Calu3 (cell line): ENCODE measurements at regions not wholly inside any gene's neighbourhood (a gene's known extent, or its start where the extent isn't known, plus 50 kb on each side); places are given as distances from the start of the nearest gene placed in this dataset.

Source experiments
- BruUV-seq: library from RNA; stranded (reverse); fragments of 400-500 nt; replicated peaks from 2 replicates; lab custom pipeline; 2021; lab: Mats Ljungman, UMichigan
- CTCF ChIA-PET: fragments of 300-600 bp; sonication (Branson Sonifier 250); formaldehyde crosslinking; loops from one replicate; lab custom pipeline; 2022; ENCODE audit warnings: antibody characterized with exemption; lab: Charles Lee
- DNase-seq: peaks from one replicate; pipeline ENCODE4 v3.0.0; 2022
- H3K27ac Mint-ChIP-seq: one replicate; pipeline ENCODE4 v1.8.0; 2022; ENCODE audit warnings: mixed read lengths; ENCODE audit not compliant: unreplicated experiment
- H3K27me3 Mint-ChIP-seq: one replicate; pipeline ENCODE4 v1.8.0; 2022; ENCODE audit warnings: mixed read lengths; ENCODE audit not compliant: unreplicated experiment
- H3K36me3 Mint-ChIP-seq: one replicate; pipeline ENCODE4 v1.8.0; 2022; ENCODE audit warnings: mild to moderate bottlenecking, moderate library complexity, mixed read lengths; ENCODE audit not compliant: insufficient read depth, unreplicated experiment
- H3K4me1 Mint-ChIP-seq: one replicate; pipeline ENCODE4 v1.8.0; 2022; ENCODE audit warnings: mild to moderate bottlenecking, low read depth, mixed read lengths; ENCODE audit not compliant: unreplicated experiment
- H3K4me3 Mint-ChIP-seq: one replicate; pipeline ENCODE4 v1.8.0; 2022; ENCODE audit warnings: mild to moderate bottlenecking, low read depth, moderate library complexity, mixed read lengths; ENCODE audit not compliant: unreplicated experiment
- H3K9me3 Mint-ChIP-seq: one replicate; pipeline ENCODE4 v1.8.0; 2022; ENCODE audit warnings: low read depth, mixed read lengths; ENCODE audit not compliant: unreplicated experiment
- CTCF ChIP-seq: fragments of 200-600 bp; IDR thresholded peaks from one replicate; pipeline ENCODE4 v1.8.0; 2022; ENCODE audit warnings: antibody characterized with exemption; ENCODE audit not compliant: unreplicated experiment
- intact Hi-C: fragments of 100-400 bp; cut with micrococcal nuclease; formaldehyde crosslinking; loops from one replicate; pipeline ENCODE4 v1.10.0; 2022; ENCODE audit not compliant: unreplicated experiment

- intact Hi-C loops: no loop called here
- CTCF ChIA-PET: no interaction called here
- Mint-ChIP-seq H3K9me3 (no peaks in the 10 kb centered on the region), H3K4me3 (no peak overlapping the region), H3K27me3 (no peaks in the 10 kb centered on the region), H3K36me3 (no peaks in the 10 kb centered on the region), H3K4me1 (no peaks in the 10 kb centered on the region), H3K27ac (no peak overlapping the region)
- TF ChIP-seq CTCF: no peak
- no TSS peak for BruUV-seq
- no peak for DNase-seq
Measured at GRCh38 chr1:194164755-194165154, 978.3 kb upstream of the B3GALT2 start.

- intact Hi-C loops: no loop called here
- Mint-ChIP-seq H3K27ac (no peak overlapping the region), H3K36me3 (no peaks in the 10 kb centered on the region), H3K27me3 (no peaks in the 10 kb centered on the region), H3K4me1 (no peaks in the 10 kb centered on the region), H3K4me3 (no peak overlapping the region), H3K9me3 (peaks cover 7% of the 10 kb centered on the region)
- BruUV-seq: no TSS peak
- no peak for DNase-seq
- TF ChIP-seq CTCF: no peak
- CTCF ChIA-PET: no interaction called here
Measured at GRCh38 chr1:194161591-194161990, 975.2 kb upstream of the B3GALT2 start.

- Mint-ChIP-seq H3K27ac (no peak overlapping the region), H3K4me3 (no peak overlapping the region), H3K27me3 (no peaks in the 10 kb centered on the region), H3K9me3 (peaks cover 7% of the 10 kb centered on the region), H3K4me1 (no peaks in the 10 kb centered on the region), H3K36me3 (no peaks in the 10 kb centered on the region)
- no peak for DNase-seq
- TF ChIP-seq CTCF: no peak
- BruUV-seq: no TSS peak
- CTCF ChIA-PET: no interaction called here
- intact Hi-C loops: loop anchor here (1.0 kb wide), 1 partner anchor 135 kb away; no protein-coding TSS in a partner anchor
Measured at GRCh38 chr1:194159941-194160340, 973.5 kb upstream of the B3GALT2 start.

- no peaks in the 10 kb centered on the region for H3K27me3 Mint-ChIP-seq
- H3K4me3 Mint-ChIP-seq: no peak overlapping the region
- DNase-seq: no peak
- no peak for TF ChIP-seq CTCF
- CTCF ChIA-PET: no interaction called here
- no peak overlapping the region for H3K27ac Mint-ChIP-seq
- BruUV-seq: no TSS peak
- intact Hi-C loops: no loop called here
- H3K36me3 Mint-ChIP-seq: no peaks in the 10 kb centered on the region
- peaks cover 7% of the 10 kb centered on the region for H3K9me3 Mint-ChIP-seq
- no peaks in the 10 kb centered on the region for H3K4me1 Mint-ChIP-seq
Measured at GRCh38 chr1:194155962-194156361, 969.5 kb upstream of the B3GALT2 start.
